NCI-H2107 treated with DMSO at 0.1 percent for 48 hours (cell line): ENCODE measurements at regions not wholly inside any gene's neighbourhood (a gene's known extent, or its start where the extent isn't known, plus 50 kb on each side); places are given as distances from the start of the nearest gene placed in this dataset.
"Not testable (repeated sequence)": the region's sequence is repeated elsewhere in the genome, so short reads cannot be mapped to it uniquely, and the experiment has no call there.

Experiments
- DNase-seq: peaks from one replicate; lab custom pipeline; 2025; ENCODE audit not compliant: unreplicated experiment; lab: John Stamatoyannopoulos, UW

- DNase-seq: no peak
Observed at GRCh38 chr20:58043236-58044140, 185.0 kb downstream of the ANKRD60 start.

- DNase-seq: no peak
Observed at GRCh38 chr20:58042591-58042990, 185.9 kb downstream of the ANKRD60 start.

- DNase-seq: no peak
Observed at GRCh38 chr20:58040447-58041290, 187.8 kb downstream of the ANKRD60 start.

- DNase-seq: no peak
Observed at GRCh38 chr20:58039274-58040092, 189.0 kb downstream of the ANKRD60 start.

- no peak for DNase-seq
Observed at GRCh38 chr20:58038123-58038654, 190.3 kb downstream of the ANKRD60 start.

- no peak for DNase-seq
Observed at GRCh38 chr20:58037631-58038030, 190.8 kb downstream of the ANKRD60 start.

GRCh38 chr20:58033026-58033536, 195.4 kb downstream of the ANKRD60 start:
- DNase-seq: no peak

- DNase-seq: no peak
Observed at GRCh38 chr20:58032599-58032998, 195.9 kb downstream of the ANKRD60 start.

- DNase-seq: not testable (repeated sequence)
Observed at GRCh38 chr20:58031350-58031749, 197.1 kb downstream of the ANKRD60 start.

GRCh38 chr20:58028123-58028522, 200.3 kb downstream of the ANKRD60 start:
- no peak for DNase-seq

- DNase-seq: no peak
Observed at GRCh38 chr20:58026361-58026760, 202.1 kb downstream of the ANKRD60 start.

GRCh38 chr20:58025233-58025632, 203.2 kb downstream of the ANKRD60 start:
- no peak for DNase-seq

GRCh38 chr20:58024241-58024721, 204.2 kb downstream of the ANKRD60 start:
- DNase-seq: no peak

- no peak for DNase-seq
Observed at GRCh38 chr20:58023781-58024180, 204.7 kb downstream of the ANKRD60 start.

GRCh38 chr20:58023346-58023745, 205.1 kb downstream of the ANKRD60 start:
- DNase-seq: no peak

GRCh38 chr20:58022711-58023110, 205.7 kb downstream of the ANKRD60 start:
- no peak for DNase-seq

- no peak for DNase-seq
Observed at GRCh38 chr20:58021481-58021880, 207.0 kb downstream of the ANKRD60 start.

- DNase-seq: no peak
Observed at GRCh38 chr20:58020656-58021454, 207.6 kb downstream of the ANKRD60 start.

- no peak for DNase-seq
Observed at GRCh38 chr20:58019850-58020625, 208.4 kb downstream of the ANKRD60 start.
